ENCODE measurements at regions not wholly inside any gene's neighbourhood (a gene's known extent, or its start where the extent isn't known, plus 50 kb on each side); places are given as distances from the start of the nearest gene placed in this dataset.

DNA sequence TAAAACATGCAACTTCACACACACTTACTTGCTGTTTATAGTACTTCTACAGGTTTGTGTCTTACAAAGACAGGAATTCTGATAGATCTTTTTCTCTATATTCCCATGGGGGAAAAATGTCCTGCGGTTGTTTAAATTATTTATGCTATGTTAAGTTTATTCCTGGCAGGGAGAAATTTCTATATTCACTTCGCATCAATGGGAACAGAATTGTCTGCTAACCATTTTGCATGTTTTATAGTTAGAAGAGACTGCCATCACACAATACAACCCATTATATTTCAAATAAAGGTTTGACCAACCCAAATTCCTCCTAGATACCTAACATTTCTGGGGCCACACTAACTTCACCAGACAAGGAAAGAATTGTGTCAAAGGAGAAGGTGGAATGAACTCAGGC is 110.0 kb upstream of the PRR16 start:
- H3K36me3 ChIP-seq (ENCODE audit: insufficient read depth, insufficient read length, low read length): no peaks in the 10 kb centered on the region
- no peak overlapping the region for H3K9ac ChIP-seq (ENCODE audit: insufficient read length, low read depth)
- H3K9me3 ChIP-seq (ENCODE audit: insufficient read depth, low read length): peaks cover 5% of the 10 kb centered on the region; the same call in 1 of the 2 replicates
- TF ChIP-seq SUZ12 (IDR thresholded peaks at IDR 0.05; ENCODE audit: extremely low read depth, insufficient read depth, insufficient read length) (no peak), YY1 (IDR thresholded peaks at IDR 0.05; ENCODE audit: insufficient read depth, insufficient read length) (no peak), ZNF274 (IDR thresholded peaks at IDR 0.05; ENCODE audit: low read depth, low read length) (no peak)
- H3K27me3 ChIP-seq (ENCODE audit: insufficient read depth, insufficient read length): no peaks in the 10 kb centered on the region
- no peaks in the 10 kb centered on the region for H3K4me1 ChIP-seq (ENCODE audit: insufficient read depth, insufficient read length)
- DNase-seq (ENCODE audit: low read depth, low spot score): no peak
- no peak overlapping the region for H3K4me3 ChIP-seq (ENCODE audit: insufficient read length, low read depth)

DNA sequence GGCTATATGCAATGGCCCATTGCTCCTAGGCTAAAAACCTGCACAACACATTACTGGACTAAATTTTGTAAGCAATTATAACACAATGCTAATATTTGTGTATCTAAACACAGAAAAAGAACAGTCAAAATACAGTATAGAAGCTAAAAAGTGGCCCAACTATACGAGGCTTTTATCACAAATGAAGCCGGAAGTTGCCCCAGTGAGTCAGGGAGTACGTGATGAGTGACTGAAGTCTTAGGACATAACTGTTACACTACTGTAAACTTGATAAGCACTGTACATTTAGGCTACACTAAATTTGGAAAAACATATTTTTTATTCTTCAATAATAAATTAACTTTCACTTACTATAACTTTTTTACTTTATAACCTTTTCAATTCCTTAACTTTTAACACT is 105.2 kb upstream of the PRR16 start:
- DNase-seq (ENCODE audit: low read depth, low spot score): no peak
- TF ChIP-seq YY1 (IDR thresholded peaks at IDR 0.05; ENCODE audit: insufficient read depth, insufficient read length) (no peak), SUZ12 (IDR thresholded peaks at IDR 0.05; ENCODE audit: extremely low read depth, insufficient read depth, insufficient read length) (no peak), ZNF274 (IDR thresholded peaks at IDR 0.05; ENCODE audit: low read depth, low read length) (no peak)

DNA sequence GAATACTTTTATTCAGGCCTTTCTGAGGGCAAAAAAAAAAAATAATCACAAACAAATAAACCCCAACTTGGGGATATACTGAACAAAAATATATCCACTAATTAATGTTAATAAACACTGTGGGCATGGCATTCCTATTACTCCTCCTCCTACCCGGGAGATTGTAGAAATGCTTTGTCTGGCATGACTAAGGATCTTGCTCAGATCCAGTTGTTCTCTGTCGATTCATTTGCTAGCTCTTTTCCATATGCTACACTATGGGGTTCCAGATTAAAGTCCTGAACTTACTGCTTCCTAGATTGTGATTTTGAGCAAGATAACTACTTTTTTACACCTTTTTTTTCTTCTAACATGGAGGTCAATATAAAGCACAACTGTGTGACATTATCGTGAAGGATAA is 102.2 kb upstream of the PRR16 start:
- H3K9ac ChIP-seq (ENCODE audit: insufficient read length, low read depth): no peak overlapping the region
- TF ChIP-seq YY1 (IDR thresholded peaks at IDR 0.05; ENCODE audit: insufficient read depth, insufficient read length) (no peak), SUZ12 (IDR thresholded peaks at IDR 0.05; ENCODE audit: extremely low read depth, insufficient read depth, insufficient read length) (no peak), ZNF274 (IDR thresholded peaks at IDR 0.05; ENCODE audit: low read depth, low read length) (no peak)

More for the DNA sequence above, 105.2 kb upstream of the PRR16 start:
- H3K4me3 ChIP-seq (ENCODE audit: insufficient read length, low read depth): no peak overlapping the region
- H3K9ac ChIP-seq (ENCODE audit: insufficient read length, low read depth): no peak overlapping the region
- no peaks in the 10 kb centered on the region for H3K27me3 ChIP-seq (ENCODE audit: insufficient read depth, insufficient read length)
- H3K9me3 ChIP-seq (ENCODE audit: insufficient read depth, low read length): no peaks in the 10 kb centered on the region
- no peaks in the 10 kb centered on the region for H3K4me1 ChIP-seq (ENCODE audit: insufficient read depth, insufficient read length)
- no peaks in the 10 kb centered on the region for H3K36me3 ChIP-seq (ENCODE audit: insufficient read depth, insufficient read length, low read length)

DNA sequence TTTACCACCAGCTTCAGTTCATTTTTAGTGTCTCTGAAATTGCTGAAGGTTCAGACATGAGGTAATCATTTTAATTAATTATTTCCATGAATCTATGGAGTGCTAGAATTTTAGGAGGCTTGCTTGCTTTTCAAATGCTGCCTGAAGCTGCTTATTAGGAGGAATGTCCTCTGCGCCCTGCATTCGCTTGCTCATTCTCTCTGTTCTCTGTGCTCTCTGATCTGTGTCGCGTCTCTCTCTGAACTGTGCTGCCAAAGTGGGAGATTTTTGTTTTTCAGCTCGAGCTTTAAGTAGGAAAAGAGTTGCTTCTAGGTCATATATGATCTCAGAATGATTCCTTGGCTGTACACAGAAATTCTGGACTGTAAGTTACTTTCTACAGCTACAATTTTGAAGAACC is 101.7 kb upstream of the PRR16 start:
- Histone ChIP-seq H3K27me3 (ENCODE audit: insufficient read depth, insufficient read length) (no peaks in the 10 kb centered on the region), H3K36me3 (ENCODE audit: insufficient read depth, insufficient read length, low read length) (no peaks in the 10 kb centered on the region), H3K9ac (ENCODE audit: insufficient read length, low read depth) (no peak overlapping the region), H3K4me3 (ENCODE audit: insufficient read length, low read depth) (no peak overlapping the region), H3K9me3 (ENCODE audit: insufficient read depth, low read length) (no peaks in the 10 kb centered on the region), H3K4me1 (ENCODE audit: insufficient read depth, insufficient read length) (no peaks in the 10 kb centered on the region)
- DNase-seq (ENCODE audit: low read depth, low spot score): no peak
- no peak for TF ChIP-seq YY1 (IDR thresholded peaks at IDR 0.05; ENCODE audit: insufficient read depth, insufficient read length)

More for the DNA sequence above, 102.2 kb upstream of the PRR16 start:
- H3K27me3 ChIP-seq (ENCODE audit: insufficient read depth, insufficient read length): no peaks in the 10 kb centered on the region
- no peak for DNase-seq (ENCODE audit: low read depth, low spot score)
- no peaks in the 10 kb centered on the region for H3K4me1 ChIP-seq (ENCODE audit: insufficient read depth, insufficient read length)
- H3K4me3 ChIP-seq (ENCODE audit: insufficient read length, low read depth): no peak overlapping the region
- no peaks in the 10 kb centered on the region for H3K9me3 ChIP-seq (ENCODE audit: insufficient read depth, low read length)
- no peaks in the 10 kb centered on the region for H3K36me3 ChIP-seq (ENCODE audit: insufficient read depth, insufficient read length, low read length)

GRCh38 chr5:120365656-120366446 is 98.2 kb upstream of the PRR16 start:
- no peak for DNase-seq (ENCODE audit: low read depth, low spot score)
- Histone ChIP-seq H3K27me3 (ENCODE audit: insufficient read depth, insufficient read length) (no peaks in the 10 kb centered on the region), H3K36me3 (ENCODE audit: insufficient read depth, insufficient read length, low read length) (no peaks in the 10 kb centered on the region), H3K9me3 (ENCODE audit: insufficient read depth, low read length) (no peaks in the 10 kb centered on the region; the same call in 1 of the 2 replicates), H3K4me1 (ENCODE audit: insufficient read depth, insufficient read length) (no peaks in the 10 kb centered on the region), H3K4me3 (ENCODE audit: insufficient read length, low read depth) (no peak overlapping the region), H3K9ac (ENCODE audit: insufficient read length, low read depth) (no peak overlapping the region)
- TF ChIP-seq YY1 (IDR thresholded peaks at IDR 0.05; ENCODE audit: insufficient read depth, insufficient read length): no peak
- TF ChIP-seq ZNF274 (IDR thresholded peaks at IDR 0.05; ENCODE audit: low read depth, low read length): no peak
- TF ChIP-seq SUZ12 (IDR thresholded peaks at IDR 0.05; ENCODE audit: extremely low read depth, insufficient read depth, insufficient read length): no peak

- TF ChIP-seq YY1 (IDR thresholded peaks at IDR 0.05; ENCODE audit: insufficient read depth, insufficient read length) (no peak), SUZ12 (IDR thresholded peaks at IDR 0.05; ENCODE audit: extremely low read depth, insufficient read depth, insufficient read length) (no peak), ZNF274 (IDR thresholded peaks at IDR 0.05; ENCODE audit: low read depth, low read length) (no peak)
- no peaks in the 10 kb centered on the region for H3K4me1 ChIP-seq (ENCODE audit: insufficient read depth, insufficient read length)
- no peaks in the 10 kb centered on the region for H3K27me3 ChIP-seq (ENCODE audit: insufficient read depth, insufficient read length)
- H3K4me3 ChIP-seq (ENCODE audit: insufficient read length, low read depth): no peak overlapping the region
- no peak for DNase-seq (ENCODE audit: low read depth, low spot score)
- no peaks in the 10 kb centered on the region for H3K36me3 ChIP-seq (ENCODE audit: insufficient read depth, insufficient read length, low read length)
- H3K9ac ChIP-seq (ENCODE audit: insufficient read length, low read depth): no peak overlapping the region
- no peaks in the 10 kb centered on the region; the same call in 1 of the 2 replicates for H3K9me3 ChIP-seq (ENCODE audit: insufficient read depth, low read length)
These were observed 96.0 kb upstream of the PRR16 start for GRCh38 chr5:120367896-120368634.
